NCI-H345 (cell line): ENCODE measurements at regions not wholly inside any gene's neighbourhood (a gene's known extent, or its start where the extent isn't known, plus 50 kb on each side); places are given as distances from the start of the nearest gene placed in this dataset.

Experiments
- DNase-seq: peaks from one replicate; lab custom pipeline; 2025; lab: John Stamatoyannopoulos, UW

DNA sequence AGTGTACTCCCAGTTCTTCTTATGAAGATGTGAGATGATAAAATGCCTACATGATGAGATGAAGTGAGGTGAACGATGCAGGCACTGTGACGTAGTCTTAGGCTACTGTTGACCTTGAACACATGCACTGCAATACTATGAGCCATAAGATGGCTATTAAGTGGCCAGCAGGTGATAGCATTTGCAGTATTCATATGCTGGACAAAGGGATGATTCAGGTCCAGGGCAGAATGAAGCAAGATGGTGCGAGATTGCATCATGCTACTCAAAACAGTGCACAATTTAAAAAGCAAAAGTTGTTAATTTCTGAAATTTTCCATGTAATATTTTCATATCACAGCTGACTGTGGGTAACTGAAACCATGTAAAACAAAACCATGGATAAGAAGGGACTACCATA lies 781.4 kb downstream of the PCDH18 start:
- DNase-seq: no peak

DNA sequence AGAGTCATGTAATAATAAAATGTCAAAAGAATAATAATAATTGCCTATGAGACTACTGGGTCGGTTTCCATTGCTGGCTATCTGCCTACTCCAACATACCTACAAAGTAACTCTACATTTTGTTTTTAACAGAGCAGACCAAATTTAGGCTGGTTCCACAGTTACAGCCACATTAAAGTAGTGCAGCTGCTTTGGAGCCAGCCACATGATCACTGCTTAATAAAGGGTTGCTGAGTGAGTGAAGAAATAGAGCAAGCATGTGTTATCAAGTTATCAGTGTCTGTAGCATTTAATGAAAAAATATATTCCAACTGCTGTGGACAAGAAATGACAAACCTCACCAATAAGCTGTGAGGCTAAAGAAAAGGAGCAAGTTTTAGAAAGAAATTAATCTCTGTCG lies 782.3 kb downstream of the PCDH18 start:
- DNase-seq: no peak

GRCh38 chr4:136748773-136749172 lies 783.5 kb downstream of the PCDH18 start:
- no peak for DNase-seq

- no peak for DNase-seq
Observed at GRCh38 chr4:136748165-136748564, 784.1 kb downstream of the PCDH18 start.

DNA sequence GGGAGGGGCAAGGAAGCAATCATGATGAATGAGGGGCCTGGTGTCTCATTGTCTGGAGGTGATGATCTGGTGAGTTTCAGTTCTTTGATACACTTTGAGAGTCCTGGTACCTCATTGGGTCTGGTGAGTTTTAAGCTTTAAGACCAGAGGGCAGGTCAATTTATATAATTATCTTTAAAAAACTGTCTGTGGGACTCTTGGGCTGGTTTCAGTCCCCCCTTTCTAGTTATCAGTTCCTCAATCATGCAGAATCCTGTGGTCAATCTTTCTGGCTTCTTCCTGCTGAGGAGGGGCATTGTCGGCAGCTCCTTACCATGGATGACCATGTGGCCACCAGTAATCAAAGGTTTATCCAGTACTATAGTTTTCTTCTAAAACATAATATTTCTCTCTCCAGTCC lies 789.1 kb downstream of the PCDH18 start:
- no peak for DNase-seq

- no peak for DNase-seq
Observed at GRCh38 chr4:136742333-136742732, 790.0 kb downstream of the PCDH18 start.

GRCh38 chr4:136741468-136741867 lies 790.8 kb downstream of the PCDH18 start:
- no peak for DNase-seq

DNA sequence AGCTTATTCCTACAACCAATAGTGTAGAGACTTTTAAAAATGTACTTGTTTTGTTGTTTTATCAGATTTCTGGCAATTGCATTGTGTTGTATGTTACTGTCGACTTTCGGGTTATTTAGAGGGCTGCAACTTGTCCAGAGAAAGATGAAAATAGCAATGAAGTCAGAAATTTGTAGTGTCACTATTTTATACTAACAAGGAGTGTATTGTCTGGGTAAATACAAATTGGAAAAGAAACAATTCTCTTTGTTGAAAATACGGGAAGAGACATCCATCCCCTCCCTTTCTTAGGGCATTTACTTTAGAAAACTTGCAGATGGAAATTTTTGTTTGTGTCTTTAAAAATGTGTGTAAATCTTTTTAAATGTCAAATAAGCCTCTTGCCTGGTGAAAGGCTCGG lies 792.0 kb downstream of the PCDH18 start:
- DNase-seq: no peak

GRCh38 chr4:136737066-136737465 lies 795.2 kb downstream of the PCDH18 start:
- no peak for DNase-seq

DNA sequence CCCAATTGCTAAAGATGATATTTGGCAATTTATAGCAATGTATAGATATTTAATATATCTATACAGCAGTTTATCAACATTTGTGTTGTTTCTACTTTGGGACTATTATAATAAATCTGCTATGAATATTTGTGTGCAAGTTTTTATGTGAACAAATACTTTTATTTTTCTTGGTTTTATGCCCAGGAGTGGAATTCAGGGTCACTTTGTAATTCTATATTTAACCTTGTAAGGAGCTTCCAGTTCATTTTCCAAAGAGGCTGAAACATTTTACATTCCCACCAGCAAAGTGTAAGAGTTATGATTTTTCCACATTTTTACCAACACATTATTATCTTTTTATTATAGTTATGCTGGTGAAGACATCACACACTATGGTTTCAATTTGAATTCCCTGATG lies 801.3 kb downstream of the PCDH18 start:
- DNase-seq: no peak

DNA sequence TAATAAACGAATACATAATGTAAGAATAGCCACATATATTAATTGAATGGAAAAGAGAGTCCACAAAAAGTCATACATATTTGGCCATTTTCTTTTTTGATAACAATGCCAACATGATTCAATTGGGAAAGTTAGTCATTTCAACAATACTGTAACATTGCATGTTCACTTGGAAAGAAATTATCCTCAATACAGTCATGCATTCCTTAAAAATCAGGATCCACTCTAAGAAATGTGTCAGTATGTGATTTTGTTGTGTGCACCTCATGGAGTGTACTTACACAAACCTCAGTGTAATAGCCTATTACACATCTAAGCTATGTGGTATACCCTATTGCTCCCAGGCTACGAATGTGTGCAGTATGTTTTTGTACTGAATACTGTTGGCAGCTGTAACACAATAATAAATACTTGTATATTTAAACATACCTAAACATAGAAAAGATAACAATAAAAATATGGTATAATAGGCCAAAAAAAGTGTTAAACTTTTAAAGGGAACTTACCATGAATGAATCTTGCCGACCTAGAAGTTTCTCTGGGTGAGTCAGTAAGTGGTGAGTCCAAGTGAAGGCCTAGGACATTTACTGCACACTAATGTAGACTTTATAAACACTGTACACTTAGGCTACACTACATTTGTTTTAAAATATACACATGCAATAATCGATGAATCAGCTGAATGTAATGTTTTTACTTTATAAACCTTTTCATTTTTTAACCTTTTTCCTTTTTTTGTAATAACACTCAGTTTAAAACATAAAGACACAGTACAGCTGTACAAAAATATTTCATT lies 806.8 kb downstream of the PCDH18 start:
- DNase-seq: no peak

- no peak for DNase-seq
Observed at GRCh38 chr4:136713140-136713539, 819.2 kb downstream of the PCDH18 start.

DNA sequence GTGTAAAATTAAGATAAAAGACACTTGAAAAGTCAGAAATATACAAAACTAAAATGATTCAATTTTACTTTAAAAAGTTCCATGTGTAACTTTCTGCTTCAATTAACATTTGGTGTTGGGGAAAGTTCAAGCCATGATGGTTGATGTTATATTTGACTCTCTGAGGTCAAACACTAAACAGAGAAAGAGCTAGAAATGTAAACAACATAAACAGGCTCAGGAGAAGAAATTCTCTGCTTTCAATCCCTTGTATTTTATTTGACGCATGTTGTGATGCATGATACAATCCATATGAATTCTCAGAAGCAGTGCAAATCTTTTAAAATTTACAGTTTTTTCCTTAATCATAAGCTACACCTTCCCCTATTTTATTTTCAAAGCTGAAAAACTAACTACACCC lies 822.4 kb downstream of the PCDH18 start:
- DNase-seq: no peak

GRCh38 chr4:136706942-136707341 lies 825.4 kb downstream of the PCDH18 start:
- DNase-seq: no peak

GRCh38 chr4:136699905-136700304 lies 832.4 kb downstream of the PCDH18 start:
- no peak for DNase-seq

DNA sequence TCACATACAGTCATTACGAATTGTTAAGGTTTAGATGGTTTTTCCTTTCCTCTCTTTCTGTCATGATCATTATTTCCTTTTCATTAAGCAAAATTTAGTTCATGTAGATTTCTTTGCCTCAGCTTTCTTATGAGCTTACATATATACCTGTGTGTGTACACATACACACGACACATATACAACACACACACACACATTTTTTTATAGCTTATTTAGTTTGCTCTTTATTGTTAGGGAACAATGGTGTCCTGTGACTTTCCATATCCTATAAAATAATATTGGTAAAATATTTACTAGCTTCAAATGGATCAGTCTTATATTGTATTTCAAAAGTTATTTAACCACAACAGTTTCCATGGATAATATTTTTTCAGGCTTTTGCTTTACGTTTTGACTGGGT lies 840.7 kb downstream of the PCDH18 start:
- no peak for DNase-seq

- no peak for DNase-seq
Observed at GRCh38 chr4:136690360-136690759, 841.9 kb downstream of the PCDH18 start.

- DNase-seq: no peak
Observed at GRCh38 chr4:136687596-136687995, 844.7 kb downstream of the PCDH18 start.

DNA sequence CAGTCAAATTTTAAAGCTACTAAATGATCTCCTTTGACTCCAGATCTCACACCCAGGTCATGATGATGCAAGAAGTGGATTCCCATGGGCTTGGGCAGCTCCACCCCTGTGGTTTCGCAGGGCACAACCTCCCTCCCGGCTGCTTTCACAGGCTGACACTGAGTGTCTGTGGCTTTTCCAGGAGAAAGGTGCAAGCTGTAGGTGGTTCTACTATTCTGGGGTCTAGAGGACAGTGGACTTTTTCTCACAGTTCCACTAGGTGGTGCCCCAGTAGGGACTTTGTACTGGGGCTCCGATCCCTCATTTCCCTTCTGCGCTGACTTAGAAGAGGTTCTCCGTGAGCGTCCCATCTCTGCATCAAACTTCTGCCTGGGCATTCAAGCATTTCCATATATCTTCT lies 845.2 kb downstream of the PCDH18 start:
- DNase-seq: no peak

DNA sequence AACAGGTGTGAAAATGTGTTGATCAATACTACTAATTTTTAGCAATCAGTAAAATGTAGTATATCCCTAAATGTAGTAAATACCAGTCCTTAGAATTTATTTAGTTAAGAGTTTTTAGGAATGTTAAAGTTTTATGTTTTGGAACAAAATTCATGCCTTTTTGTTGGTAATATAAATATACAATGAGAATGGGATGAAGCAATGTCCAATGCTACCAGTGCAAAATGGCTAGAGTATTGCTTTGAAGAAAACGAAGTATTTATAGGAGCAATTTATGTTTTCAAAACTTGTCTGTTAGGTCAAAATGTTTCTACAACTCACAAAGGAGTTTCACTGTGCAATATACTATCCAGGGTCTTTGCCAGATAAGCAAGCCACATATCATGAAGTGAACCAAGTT lies 851.5 kb downstream of the PCDH18 start:
- no peak for DNase-seq

GRCh38 chr4:136680271-136680670 lies 852.0 kb downstream of the PCDH18 start:
- peak; percentile 28 for DNase-seq

DNA sequence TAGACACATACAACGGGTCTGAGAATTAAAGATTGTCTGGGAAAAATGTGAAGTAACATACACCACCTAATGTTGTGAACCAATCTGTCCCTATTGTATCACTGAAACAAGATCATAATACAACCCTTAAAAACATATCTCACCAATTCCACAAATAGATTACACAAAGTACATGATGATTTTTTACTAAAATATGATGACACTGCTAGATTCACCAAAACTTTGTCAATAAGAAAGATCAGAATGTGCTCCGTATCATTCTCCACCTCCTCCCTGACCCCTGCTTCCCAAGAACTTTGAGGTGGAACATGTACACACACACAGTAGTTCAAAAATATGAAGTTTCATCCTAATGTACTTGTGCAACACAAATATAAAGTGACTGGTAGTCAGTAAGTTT lies 862.0 kb downstream of the PCDH18 start:
- DNase-seq: no peak

DNA sequence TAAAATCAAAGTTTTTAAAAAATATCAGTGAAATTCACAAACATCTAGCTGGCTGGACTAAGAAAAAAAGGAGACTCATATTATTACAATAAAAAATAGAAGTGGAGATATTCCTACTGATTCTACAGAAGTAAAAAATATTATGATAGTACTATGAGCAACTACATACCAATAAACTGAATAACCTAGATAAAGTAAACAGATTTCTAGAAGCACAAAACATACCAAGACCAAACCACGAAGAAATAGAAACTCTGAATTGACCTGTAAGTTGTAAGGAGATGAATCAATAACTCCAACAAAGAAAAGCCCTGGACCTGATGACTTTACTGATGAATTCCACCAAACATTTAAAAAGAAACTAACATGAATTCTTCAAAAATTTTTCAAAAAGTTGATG lies 867.3 kb downstream of the PCDH18 start:
- DNase-seq: no peak

DNA sequence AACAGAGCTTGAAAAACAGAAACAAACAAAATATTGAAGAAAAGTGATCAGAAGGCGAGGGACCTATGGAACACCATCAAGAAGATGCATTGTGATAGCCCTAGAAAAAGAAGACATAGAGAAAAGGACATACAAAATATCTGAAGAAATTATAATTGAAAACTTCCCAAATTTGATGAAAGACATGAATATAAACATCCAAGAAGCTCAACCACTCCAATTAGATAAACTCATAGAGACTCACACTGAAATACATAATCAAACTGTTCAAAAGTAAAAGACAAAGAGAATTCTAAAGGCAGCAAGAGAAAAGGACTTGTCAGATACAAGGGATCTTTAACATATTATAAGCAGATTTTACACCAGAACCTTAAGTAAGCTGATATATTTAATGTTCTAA lies 869.8 kb downstream of the PCDH18 start:
- DNase-seq: no peak
